GM12865 (cell line): ENCODE measurements at regions not wholly inside any gene's neighbourhood (a gene's known extent, or its start where the extent isn't known, plus 50 kb on each side); places are given as distances from the start of the nearest gene placed in this dataset.

Experiments
- DNase-seq: peaks from one replicate; pipeline ENCODE4 v3.0.0; 2010; ENCODE audit warnings: low read depth
- H3K4me3 ChIP-seq: 2 replicates; pipeline ENCODE4 v1.5.1; 2011; ENCODE audit warnings: mild to moderate bottlenecking, low read depth, low read length, control low read depth
- TF ChIP-seq, protein P1 (sequence below): IDR thresholded peaks from 2 replicates; pipeline ENCODE4 v1.5.1; 2011; ENCODE audit warnings: low read length, control low read depth, low read depth, inconsistent platforms; ENCODE audit not compliant: insufficient read depth; ENCODE audit errors: missing control alignments

- DNase-seq, result no peak
- TF ChIP-seq, protein P1, sequence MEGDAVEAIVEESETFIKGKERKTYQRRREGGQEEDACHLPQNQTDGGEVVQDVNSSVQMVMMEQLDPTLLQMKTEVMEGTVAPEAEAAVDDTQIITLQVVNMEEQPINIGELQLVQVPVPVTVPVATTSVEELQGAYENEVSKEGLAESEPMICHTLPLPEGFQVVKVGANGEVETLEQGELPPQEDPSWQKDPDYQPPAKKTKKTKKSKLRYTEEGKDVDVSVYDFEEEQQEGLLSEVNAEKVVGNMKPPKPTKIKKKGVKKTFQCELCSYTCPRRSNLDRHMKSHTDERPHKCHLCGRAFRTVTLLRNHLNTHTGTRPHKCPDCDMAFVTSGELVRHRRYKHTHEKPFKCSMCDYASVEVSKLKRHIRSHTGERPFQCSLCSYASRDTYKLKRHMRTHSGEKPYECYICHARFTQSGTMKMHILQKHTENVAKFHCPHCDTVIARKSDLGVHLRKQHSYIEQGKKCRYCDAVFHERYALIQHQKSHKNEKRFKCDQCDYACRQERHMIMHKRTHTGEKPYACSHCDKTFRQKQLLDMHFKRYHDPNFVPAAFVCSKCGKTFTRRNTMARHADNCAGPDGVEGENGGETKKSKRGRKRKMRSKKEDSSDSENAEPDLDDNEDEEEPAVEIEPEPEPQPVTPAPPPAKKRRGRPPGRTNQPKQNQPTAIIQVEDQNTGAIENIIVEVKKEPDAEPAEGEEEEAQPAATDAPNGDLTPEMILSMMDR, result no peak
- H3K4me3 ChIP-seq, result no peak overlapping the region
Measured at GRCh38 chr20:50372770-50373088, 137.5 kb upstream of the PTPN1 start.

DNA sequence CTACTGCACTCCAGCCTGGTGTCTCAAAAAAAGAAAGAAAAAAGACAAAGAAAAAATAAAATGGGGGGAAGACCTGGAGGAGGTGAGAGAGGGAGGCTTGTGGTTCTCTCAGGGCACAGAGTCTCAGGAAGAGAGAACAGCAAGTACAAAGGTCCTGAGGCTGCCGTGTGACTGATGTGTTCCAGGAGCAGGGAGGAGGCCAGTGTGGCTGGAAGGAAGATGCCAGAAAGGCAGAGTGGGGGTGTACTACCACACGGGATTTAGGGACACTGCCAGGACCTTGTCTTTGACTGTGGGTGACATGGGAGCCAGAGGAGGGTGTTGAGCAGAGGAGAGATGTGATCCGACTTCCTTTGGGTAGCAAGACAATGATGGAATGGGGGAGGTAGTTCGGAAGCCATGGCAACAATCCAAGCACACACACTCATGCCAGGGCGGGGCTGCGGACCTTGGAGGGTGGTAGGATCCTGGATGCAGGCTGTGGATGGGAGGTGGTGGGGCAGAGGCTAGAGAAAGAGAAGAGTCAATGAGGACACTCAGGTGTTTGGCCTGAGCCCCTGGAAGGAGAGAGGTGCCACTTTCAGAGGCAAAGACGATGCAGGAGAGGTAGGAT, 136.4 kb upstream of the PTPN1 start:
- no peak overlapping the region for H3K4me3 ChIP-seq
- DNase-seq, result no peak
- TF ChIP-seq, protein P1, result no peak

DNA sequence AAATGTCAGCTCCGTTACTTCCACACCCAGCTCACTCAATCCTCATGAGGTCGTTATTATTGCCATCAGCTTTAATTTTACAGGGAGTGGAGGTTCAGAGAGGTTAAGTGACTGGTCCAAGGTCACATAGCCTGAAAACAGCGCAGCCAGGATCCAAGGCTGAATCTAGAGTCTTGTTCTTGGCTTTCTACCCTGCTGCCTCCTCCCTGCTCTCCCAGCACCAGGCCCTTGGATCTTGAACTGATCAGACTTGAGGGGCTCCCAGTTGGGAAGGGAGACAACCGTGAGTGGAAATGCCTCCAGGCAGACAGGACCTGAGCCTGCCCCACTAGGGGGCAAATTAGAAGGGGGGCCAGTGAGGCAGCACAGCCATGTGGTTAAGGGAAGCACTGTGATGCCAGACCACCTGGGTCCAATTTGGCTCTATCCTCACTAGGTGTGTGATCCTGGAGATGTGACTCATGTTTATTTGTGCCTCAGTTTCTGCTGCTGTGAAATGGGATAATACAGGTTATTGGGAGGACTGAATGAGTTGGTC, 135.6 kb upstream of the PTPN1 start:
- no peak overlapping the region for H3K4me3 ChIP-seq
- no peak for DNase-seq
- TF ChIP-seq, protein P1, result no peak

DNA sequence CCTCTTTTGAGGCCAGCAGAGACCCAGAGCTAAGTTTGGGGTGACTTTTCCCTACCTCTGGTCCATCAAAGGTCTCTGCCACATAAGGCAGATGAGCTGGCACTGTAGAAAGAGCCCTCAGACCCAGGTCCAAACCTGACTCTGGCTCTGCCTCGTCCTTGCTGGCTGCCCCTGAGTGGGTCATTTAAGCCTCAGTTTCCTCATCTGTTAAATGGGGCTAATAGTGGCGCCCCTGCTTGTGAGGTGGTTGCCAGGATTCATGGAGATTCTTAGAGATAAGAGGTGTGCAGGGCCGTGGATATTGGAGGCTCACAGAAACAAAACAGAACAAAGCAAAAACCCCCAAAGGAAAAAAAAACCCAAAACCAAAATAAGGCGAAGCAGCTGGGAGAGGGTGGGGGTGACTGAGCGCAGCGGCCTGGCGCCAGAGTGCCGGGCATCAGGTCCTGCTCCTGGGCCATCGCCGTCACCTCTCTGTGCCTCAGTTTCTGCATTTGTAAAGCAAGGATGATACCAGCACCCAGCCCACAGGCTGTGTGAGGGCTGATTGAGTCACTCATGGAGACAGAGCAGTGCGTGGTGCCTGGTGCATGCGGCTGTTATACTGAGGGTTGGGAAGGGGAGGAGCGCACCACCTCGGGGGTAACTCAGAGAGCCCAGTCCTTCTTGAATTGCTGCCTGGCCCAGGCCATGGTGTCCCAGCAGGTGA, 133.8 kb upstream of the PTPN1 start:
- no peak for DNase-seq
- no peak overlapping the region for H3K4me3 ChIP-seq
- TF ChIP-seq, protein P1, result no peak

GRCh38 chr20:50376888-50377459, 133.2 kb upstream of the PTPN1 start:
- DNase-seq, result no peak
- TF ChIP-seq, protein P1, result no peak

GRCh38 chr20:50378170-50379000, 131.8 kb upstream of the PTPN1 start:
- DNase-seq, result no peak
- TF ChIP-seq, protein P1, result no peak
- no peak overlapping the region for H3K4me3 ChIP-seq

More at GRCh38 chr20:50376888-50377459, 133.2 kb upstream of the PTPN1 start:
- no peak overlapping the region for H3K4me3 ChIP-seq
